GM12878 (cell line): ENCODE measurements at regions not wholly inside any gene's neighbourhood (a gene's known extent, or its start where the extent isn't known, plus 50 kb on each side); places are given as distances from the start of the nearest gene placed in this dataset.
"Not testable (repeated sequence)": the region's sequence is repeated elsewhere in the genome, so short reads cannot be mapped to it uniquely, and the experiment has no call there.

ENCODE experiments used
- ATAC-seq: fragments of 200-7000 bp; cut with Tn5 transposase; 3 replicates; pipeline ENCODE4 v1.9.1; 2020; ENCODE audit warnings: mild to moderate bottlenecking, moderate library complexity
- BruUV-seq: library from RNA; stranded (reverse); fragments of 400-500 nt; replicated peaks from 2 replicates; lab custom pipeline; 2021; lab: Mats Ljungman, UMichigan
- CTCF ChIA-PET: fragments of 300-600 bp; sonication (Branson Sonifier 250); formaldehyde crosslinking; extraction: SDS; loops from one replicate; lab custom pipeline; 2021; ENCODE audit warnings: inconsistent platforms; lab: Yijun Ruan, JAX
- POLR2A ChIA-PET: fragments of 350-600 bp; formaldehyde crosslinking; extraction: SDS; loops from one replicate; lab custom pipeline; 2021; ENCODE audit warnings: inconsistent platforms; lab: Charles Lee
- RAD21 ChIA-PET: fragments of 300-600 bp; sonication (Branson Sonifier 250); formaldehyde crosslinking; loops from one replicate; lab custom pipeline; 2023; ENCODE audit warnings: antibody characterized with exemption; ENCODE audit not compliant: unreplicated experiment; lab: Charles Lee
- SMC1A ChIA-PET: fragments of 300-600 bp; sonication (Branson Sonifier 250); formaldehyde crosslinking; loops from one replicate; lab custom pipeline; 2023; ENCODE audit not compliant: unreplicated experiment, uncharacterized antibody; lab: Charles Lee
- DNase-seq: peaks from one replicate; pipeline ENCODE4 v3.0.0-alpha.2; 2011; ENCODE audit warnings: low read depth, low spot score
- FAIRE-seq: peaks from 3 replicates; lab custom pipeline; 2011; peaks lifted over from hg19 to GRCh38; lab: Jason Lieb, UNC
- H2AFZ ChIP-seq: 2 replicates; pipeline ENCODE4 v1.6.0; 2011; ENCODE audit warnings: low read depth, low read length, control low read depth; ENCODE audit not compliant: control insufficient read depth
- H3K27ac ChIP-seq: 2 replicates; pipeline ENCODE4 v1.5.1; 2011; ENCODE audit warnings: control low read depth; ENCODE audit not compliant: control insufficient read depth, insufficient read depth
- H3K27me3 ChIP-seq, 2 experiments: replicated peaks in 1 of 2; 2 replicates each; pipeline versions ENCODE4 v1.6.0 to v1.6.1; 2011; ENCODE audit warnings: low read length in 1 of 2; ENCODE audit not compliant: control insufficient read depth in 2 of 2, insufficient read depth in 2 of 2
- H3K36me3 ChIP-seq, 2 experiments: 2 replicates each; pipeline ENCODE4 v1.5.1; 2011; ENCODE audit warnings: low read length in 1 of 2; ENCODE audit not compliant: control insufficient read depth in 2 of 2, insufficient read depth in 2 of 2
- H3K4me1 ChIP-seq: 2 replicates; pipeline ENCODE4 v1.6.1; 2011; ENCODE audit warnings: mild to moderate bottlenecking, low read length, moderate library complexity, mixed read lengths; ENCODE audit not compliant: control insufficient read depth, insufficient read depth
- H3K4me2 ChIP-seq: 2 replicates; pipeline ENCODE4 v1.6.0; 2011; ENCODE audit warnings: control low read depth; ENCODE audit not compliant: control insufficient read depth, insufficient read depth
- H3K4me3 ChIP-seq: fragments of 200-600 bp; sonication (generic); 2 replicates; pipeline ENCODE4 v1.5.1; 2016
- H3K79me2 ChIP-seq: 2 replicates; pipeline ENCODE4 v1.6.0; 2011; ENCODE audit warnings: low read length; ENCODE audit not compliant: control insufficient read depth, insufficient read depth
- H3K9ac ChIP-seq: 2 replicates; pipeline ENCODE4 v1.8.0; 2011; ENCODE audit warnings: low read length, control low read depth, mixed read lengths; ENCODE audit not compliant: control insufficient read depth, insufficient read depth
- H3K9me3 ChIP-seq: replicated peaks from 3 replicates; pipeline ENCODE4 v1.5.1; 2011; ENCODE audit warnings: mild to moderate bottlenecking, low read length; ENCODE audit not compliant: control insufficient read depth, insufficient read depth
- H4K20me1 ChIP-seq: 2 replicates; pipeline ENCODE4 v1.6.0; 2011; ENCODE audit not compliant: control insufficient read depth, insufficient read depth
- E2F4 ChIP-seq: IDR thresholded peaks from 2 replicates; pipeline ENCODE4 v1.6.1; 2012; ENCODE audit warnings: low read depth, low read length, improper control_type of control experiment
- ELK1 ChIP-seq: IDR thresholded peaks from 2 replicates; pipeline ENCODE4 v1.6.1; 2012; ENCODE audit warnings: low read depth, low read length, improper control_type of control experiment
- EP300 ChIP-seq, 2 experiments: fragments of 150-350 bp in 1 of 2; IDR thresholded peaks; 2 replicates each; pipeline ENCODE4 v1.6.1; 2011 to 2012; ENCODE audit warnings: low read depth in 2 of 2, low read length in 2 of 2, borderline replicate concordance in 1 of 2, improper control_type of control experiment in 1 of 2, inconsistent platforms in 1 of 2; ENCODE audit not compliant: control insufficient read depth in 1 of 2
- MEF2B ChIP-seq: fragments of 450-650 bp; IDR thresholded peaks from 2 replicates; pipeline ENCODE4 v1.6.1; 2018; ENCODE audit warnings: mild to moderate bottlenecking, moderate library complexity; ENCODE audit not compliant: partially characterized antibody, poor library complexity, severe bottlenecking
- MTA2 ChIP-seq: fragments of 450-650 bp; IDR thresholded peaks from 2 replicates; pipeline ENCODE4 v1.6.1; 2016; ENCODE audit warnings: low read depth, mild to moderate bottlenecking, moderate library complexity
- RCOR1 ChIP-seq: conservative IDR thresholded peaks from 2 replicates; pipeline ENCODE4 v1.6.1; 2012; ENCODE audit warnings: low read depth, low read length, improper control_type of control experiment
- RELB ChIP-seq: fragments of 450-650 bp; IDR thresholded peaks from 2 replicates; pipeline ENCODE4 v1.6.1; 2017; ENCODE audit warnings: low read depth, mild to moderate bottlenecking, moderate library complexity
- WGBS: methylation state at CpG from one replicate; pipeline ENCODE4 v1.1.6; 2016; ENCODE audit warnings: low lambda C conversion rate; ENCODE audit not compliant: insufficient replicate concordance, insufficient coverage; ENCODE audit errors: missing lambda C conversion rate; 5-methylcytosine and 5-hydroxymethylcytosine counted together
- in situ Hi-C: fragments of 300-500 bp; cut with MboI; formaldehyde crosslinking; loops from 9 replicates; pipeline ENCODE4 v1.14.3; 2018; ENCODE audit warnings: mixed read lengths
- intact Hi-C: fragments of 100-400 bp; cut with micrococcal nuclease; formaldehyde crosslinking; loops from one replicate; pipeline ENCODE4 v1.14.2; 2022; ENCODE audit not compliant: unreplicated experiment

GRCh38 chr7:14973712-14974428 is 71.3 kb upstream of the DGKB start:
- Histone ChIP-seq H3K4me3 (no peak overlapping the region), H2AFZ (no peak overlapping the region), H3K4me1 (no peaks in the 10 kb centered on the region), H4K20me1 (no peaks in the 10 kb centered on the region), H3K9me3 (no peaks in the 10 kb centered on the region), H3K9ac (no peak overlapping the region), H3K79me2 (no peaks in the 10 kb centered on the region), H3K4me2 (no peak overlapping the region)
- no peak for DNase-seq
- intact Hi-C loops, result no loop called here
- CTCF ChIA-PET, result no interaction called here
- no TSS peak for BruUV-seq
- POLR2A ChIA-PET, result no interaction called here
- SMC1A ChIA-PET, result no interaction called here
- WGBS, result 20% methylated on average over 3 of the region's 3 CpGs
- 0 out of 2 replicates have a peak, but pooled peaks have one; percentile 27 for TF ChIP-seq MTA2
- no peak for TF ChIP-seq ELK1
- TF ChIP-seq RELB, result no peak
- no peak for TF ChIP-seq RCOR1
- TF ChIP-seq MEF2B, result peak; percentile 43
- TF ChIP-seq E2F4, result no peak
- 0 out of 4 replicates have a peak, but pooled peaks have one; percentile 44 to 46 for TF ChIP-seq EP300 (IDR thresholded peaks at IDR 0.05; ENCODE audit: borderline replicate concordance in 1 of 2, control insufficient read depth in 1 of 2, low read depth in 2 of 2, low read length in 2 of 2)
- TF ChIP-seq, all 136 proteins: peak for 3
- no peaks in the 10 kb centered on the region for H3K27me3 ChIP-seq
- peak; percentile 66 for ATAC-seq
- RAD21 ChIA-PET, result no interaction called here
- no peak overlapping the region for H3K27ac ChIP-seq
- in situ Hi-C loops, result no loop called here
- no peak for FAIRE-seq
- H3K36me3 ChIP-seq, result no peaks in the 10 kb centered on the region

GRCh38 chr7:14971678-14972077 is 69.1 kb upstream of the DGKB start:
- DNase-seq, in situ Hi-C loops, H3K79me2 ChIP-seq, H3K4me2 ChIP-seq, FAIRE-seq, RAD21 ChIA-PET, H4K20me1 ChIP-seq, H2AFZ ChIP-seq, CTCF ChIA-PET, H3K27me3 ChIP-seq, BruUV-seq, H3K4me1 ChIP-seq, H3K4me3 ChIP-seq, H3K9me3 ChIP-seq, H3K27ac ChIP-seq, POLR2A ChIA-PET, intact Hi-C loops, H3K9ac ChIP-seq, H3K36me3 ChIP-seq: not testable (repeated sequence)
- peak; percentile 32; the same call in 2 of the 3 replicates for ATAC-seq
- SMC1A ChIA-PET, result interaction anchor here (1.3 kb wide), 1 partner anchor 13 kb away, joined by 4 read pairs; no protein-coding TSS in a partner anchor
- 0% methylated on average over 4 of the region's 4 CpGs for WGBS
